ENCODE measurements at regions not wholly inside any gene's neighbourhood (a gene's known extent, or its start where the extent isn't known, plus 50 kb on each side); places are given as distances from the start of the nearest gene placed in this dataset.
A peak's percentile ranks its signal among the peaks of the same experiment; 100 is the strongest.

- 54% methylated on average over 3 of the region's 3 CpGs for WGBS (ENCODE audit: insufficient coverage, insufficient replicate concordance, low lambda C conversion rate, missing lambda C conversion rate)
- Histone ChIP-seq H3K27me3 (replicated peaks in 1 of 2; ENCODE audit: control insufficient read depth in 2 of 2, insufficient read depth in 2 of 2, low read length in 1 of 2) (no peaks in the 10 kb centered on the region), H3K27ac (ENCODE audit: control insufficient read depth, insufficient read depth) (no peak overlapping the region), H3K9me3 (replicated peaks; ENCODE audit: control insufficient read depth, insufficient read depth, low read length) (no peaks in the 10 kb centered on the region), H3K4me3 (no peak overlapping the region), H3K9ac (ENCODE audit: control insufficient read depth, insufficient read depth, low read length) (no peak overlapping the region), H4K20me1 (ENCODE audit: control insufficient read depth, insufficient read depth) (no peaks in the 10 kb centered on the region; the same call in 1 of the 2 replicates), H3K79me2 (ENCODE audit: control insufficient read depth, insufficient read depth, low read length) (no peaks in the 10 kb centered on the region), H3K4me1 (ENCODE audit: control insufficient read depth, insufficient read depth, low read length) (peaks cover 7% of the 10 kb centered on the region), H3K36me3 (ENCODE audit: control insufficient read depth in 2 of 2, insufficient read depth in 2 of 2, low read length in 1 of 2) (no peaks in the 10 kb centered on the region), H2AFZ (ENCODE audit: control insufficient read depth, low read depth, low read length) (peak overlapping the region; percentile 41), H3K4me2 (ENCODE audit: control insufficient read depth, insufficient read depth) (peak overlapping the region; percentile 11; the same call in 1 of the 2 replicates)
- ATAC-seq (peak; percentile 57), FAIRE-seq (peak; percentile 84), DNase-seq (ENCODE audit: low read depth, low spot score) (peak; percentile 40)
- in situ Hi-C loops (cut with MboI) = loop anchor here (10.0 kb wide), 1 partner anchor 568 kb away; no protein-coding TSS in a partner anchor
- CTCF ChIA-PET = interaction anchor here (0.9 to 3.3 kb wide), 10 partner anchors 9 to 572 kb away, joined by 3 to 21 read pairs (median 4); no protein-coding TSS in a partner anchor
- SMC1A ChIA-PET (ENCODE audit: uncharacterized antibody, unreplicated experiment) = interaction anchor here (0.6 to 2.9 kb wide), 10 partner anchors 11 to 573 kb away, joined by 3 to 10 read pairs (median 4); no protein-coding TSS in a partner anchor
- intact Hi-C loops (cut with micrococcal nuclease; ENCODE audit: unreplicated experiment) = loop anchor here (1.0 to 5.0 kb wide), 4 partner anchors 87 to 569 kb away; no protein-coding TSS in a partner anchor
- RAD21 ChIA-PET (ENCODE audit: unreplicated experiment) = interaction anchor here (0.9 to 1.9 kb wide), 5 partner anchors 43 to 215 kb away, joined by 3 to 5 read pairs (median 4); no protein-coding TSS in a partner anchor
- POLR2A ChIA-PET = no interaction called here
- no TSS peak for BruUV-seq (replicated peaks)
- TF ChIP-seq NFYB (IDR thresholded peaks at IDR 0.05; ENCODE audit: insufficient read depth, low read depth, low read length) (no peak), DPF2 (IDR thresholded peaks at IDR 0.05) (no peak), NRF1 (conservative IDR thresholded peaks at IDR 0.05; ENCODE audit: low read depth, low read length) (no peak), TCF12 (IDR thresholded peaks at IDR 0.05; ENCODE audit: low read depth, low read length) (no peak), LARP7 (IDR thresholded peaks at IDR 0.05) (no peak), NFXL1 (IDR thresholded peaks at IDR 0.05; ENCODE audit: borderline replicate concordance) (no peak), BCL11A (IDR thresholded peaks at IDR 0.05; ENCODE audit: low read depth, low read length) (no peak), CUX1 (IDR thresholded peaks at IDR 0.05; ENCODE audit: insufficient replicate concordance, low read depth, low read length) (no peak), FOS (IDR thresholded peaks at IDR 0.05; ENCODE audit: borderline replicate concordance, extremely low read depth, insufficient read length) (no peak), PKNOX1 (IDR thresholded peaks at IDR 0.05) (0 out of 2 replicates have a peak, but pooled peaks have one; percentile 23), SMC3 (IDR thresholded peaks at IDR 0.05; ENCODE audit: borderline replicate concordance, low read length) (peak; percentile 64; the same call in 1 of the 2 replicates), RAD51 (IDR thresholded peaks at IDR 0.05) (no peak), CTCF (IDR thresholded peaks at IDR 0.05 in 2 of 3, conservative IDR thresholded peaks at IDR 0.05 in 1 of 3; ENCODE audit: control insufficient read depth in 2 of 3, extremely low read depth in 1 of 3, insufficient read depth in 1 of 3, low read depth in 3 of 3, low read length in 3 of 3) (peak; percentile 38 to 56 (median 46); a peak in 5 of 6 replicates), USF2 (IDR thresholded peaks at IDR 0.05; ENCODE audit: borderline replicate concordance, low read depth, low read length) (no peak), RAD21 (IDR thresholded peaks at IDR 0.05; ENCODE audit: insufficient read depth, low read depth, low read length) (peak; percentile 83)
These were observed 317.2 kb downstream of the DEPDC1B start for GRCh38 chr5:60382716-60383115.
